Gastrocnemius medialis (tissue), 4 donors: ENCODE measurements at regions not wholly inside any gene's neighbourhood (a gene's known extent, or its start where the extent isn't known, plus 50 kb on each side); places are given as distances from the start of the nearest gene placed in this dataset.

ENCODE experiments used
- POLR2A ChIP-seq, 2 donors: fragments of 450-650 bp; IDR thresholded peaks; one replicate each; pipeline ENCODE4 v1.6.1; 2017; ENCODE audit warnings: antibody characterized with exemption in 2 of 2, mild to moderate bottlenecking in 2 of 2, moderate library complexity in 2 of 2
- TF ChIP-seq, protein P1 (sequence below), 5 experiments: fragments of 450-650 bp in 3 of 5; fragments of 200-600 bp in 2 of 5; sonication (generic) in 2 of 5; IDR thresholded peaks in 4 of 5; conservative IDR thresholded peaks in 1 of 5; 1 replicate in 4 of 5; 2 replicates in 1 of 5; pipeline ENCODE4 v1.5.1; 2016 to 2019; ENCODE audit warnings: antibody characterized with exemption in 5 of 5, mild to moderate bottlenecking in 3 of 5, moderate library complexity in 3 of 5

GRCh38 chr2:236473691-236474090 lies 95.9 kb upstream of the ACKR3 start:
- TF ChIP-seq, protein P1, sequence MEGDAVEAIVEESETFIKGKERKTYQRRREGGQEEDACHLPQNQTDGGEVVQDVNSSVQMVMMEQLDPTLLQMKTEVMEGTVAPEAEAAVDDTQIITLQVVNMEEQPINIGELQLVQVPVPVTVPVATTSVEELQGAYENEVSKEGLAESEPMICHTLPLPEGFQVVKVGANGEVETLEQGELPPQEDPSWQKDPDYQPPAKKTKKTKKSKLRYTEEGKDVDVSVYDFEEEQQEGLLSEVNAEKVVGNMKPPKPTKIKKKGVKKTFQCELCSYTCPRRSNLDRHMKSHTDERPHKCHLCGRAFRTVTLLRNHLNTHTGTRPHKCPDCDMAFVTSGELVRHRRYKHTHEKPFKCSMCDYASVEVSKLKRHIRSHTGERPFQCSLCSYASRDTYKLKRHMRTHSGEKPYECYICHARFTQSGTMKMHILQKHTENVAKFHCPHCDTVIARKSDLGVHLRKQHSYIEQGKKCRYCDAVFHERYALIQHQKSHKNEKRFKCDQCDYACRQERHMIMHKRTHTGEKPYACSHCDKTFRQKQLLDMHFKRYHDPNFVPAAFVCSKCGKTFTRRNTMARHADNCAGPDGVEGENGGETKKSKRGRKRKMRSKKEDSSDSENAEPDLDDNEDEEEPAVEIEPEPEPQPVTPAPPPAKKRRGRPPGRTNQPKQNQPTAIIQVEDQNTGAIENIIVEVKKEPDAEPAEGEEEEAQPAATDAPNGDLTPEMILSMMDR (IDR thresholded peaks at IDR 0.05 in 4 of 5, conservative IDR thresholded peaks at IDR 0.05 in 1 of 5) = no peak
- TF ChIP-seq POLR2A (IDR thresholded peaks at IDR 0.05) = no peak
